K562 (cell line): ENCODE measurements at regions not wholly inside any gene's neighbourhood (a gene's known extent, or its start where the extent isn't known, plus 50 kb on each side); places are given as distances from the start of the nearest gene placed in this dataset.

Experiments
- ATAC-seq: fragments of 200-7000 bp; cut with Tn5 transposase; 3 replicates; pipeline ENCODE4 v1.9.1; 2020; ENCODE audit warnings: moderate library complexity
- BruUV-seq: library from RNA; stranded (reverse); fragments of 400-500 nt; replicated peaks from 2 replicates; lab custom pipeline; 2021; lab: Mats Ljungman, UMichigan
- CTCF ChIA-PET: fragments of 300-600 bp; formaldehyde crosslinking; extraction: SDS; loops from one replicate; lab custom pipeline; 2021; ENCODE audit warnings: low intra/inter-chr PET ratio; lab: Yijun Ruan, JAX
- POLR2A ChIA-PET: fragments of 300-600, 350-650 bp; sonication (Branson Sonifier 250); formaldehyde crosslinking; extraction: SDS; loops from one replicate; lab custom pipeline; 2021; ENCODE audit warnings: antibody characterized with exemption, inconsistent platforms; lab: Yijun Ruan, JAX
- DNase-seq, 4 experiments: peaks; one replicate each; pipeline versions ENCODE4 v3.0.0 to v3.0.0-alpha.2; 2011 to 2018; ENCODE audit warnings: low spot score in 3 of 4, mixed read lengths in 3 of 4; ENCODE audit errors: extremely low read depth in 1 of 4
- FAIRE-seq: peaks from 2 replicates; lab custom pipeline; 2011; peaks lifted over from hg19 to GRCh38; lab: Jason Lieb, UNC
- H2AFZ ChIP-seq: 2 replicates; pipeline ENCODE4 v1.6.0; 2011; ENCODE audit warnings: low read depth, low read length, control low read depth, inconsistent platforms
- H3K27ac ChIP-seq: fragments of 200-600 bp; 3 replicates; pipeline ENCODE4 v1.8.0; 2011; ENCODE audit warnings: low read depth, mild to moderate bottlenecking, control low read depth, inconsistent platforms, low read length, moderate library complexity, mixed read lengths; ENCODE audit errors: extremely low read depth
- H3K27me3 ChIP-seq, 2 experiments: fragments of 300-600 bp in 1 of 2; 2 replicates in 1 of 2; 3 replicates in 1 of 2; pipeline versions ENCODE4 v1.6.0 to v1.8.0; 2011; ENCODE audit warnings: inconsistent platforms in 2 of 2, low read length in 2 of 2, mild to moderate bottlenecking in 1 of 2, mixed read lengths in 1 of 2, moderate library complexity in 1 of 2; ENCODE audit not compliant: control insufficient read depth in 2 of 2, insufficient read depth in 2 of 2
- H3K36me3 ChIP-seq: fragments of 300-600 bp; 3 replicates; pipeline ENCODE4 v1.8.0; 2011; ENCODE audit warnings: mild to moderate bottlenecking, low read length, inconsistent platforms; ENCODE audit not compliant: control insufficient read depth, insufficient read depth
- H3K4me1 ChIP-seq, 2 experiments: fragments of 200-600 bp in 1 of 2; replicated peaks in 1 of 2; 2 replicates in 1 of 2; 3 replicates in 1 of 2; pipeline versions ENCODE4 v1.5.1 to v1.8.0; 2011; ENCODE audit warnings: inconsistent platforms in 2 of 2, low read length in 2 of 2, mild to moderate bottlenecking in 1 of 2, mixed read lengths in 1 of 2, moderate library complexity in 1 of 2; ENCODE audit not compliant: control insufficient read depth in 2 of 2, insufficient read depth in 2 of 2
- H3K4me2 ChIP-seq: 2 replicates; pipeline ENCODE4 v1.6.1; 2011; ENCODE audit warnings: low read length, control low read depth, inconsistent platforms, mixed read lengths; ENCODE audit not compliant: insufficient read depth
- H3K4me3 ChIP-seq: fragments of 200-600 bp; sonication (generic), shearing (Covaris generic); 2 replicates; pipeline ENCODE4 v1.5.1; 2016; ENCODE audit warnings: control low read depth, inconsistent platforms
- H3K79me2 ChIP-seq: fragments of 200-600 bp; 3 replicates; pipeline ENCODE4 v1.8.0; 2011; ENCODE audit warnings: low read length, inconsistent platforms; ENCODE audit not compliant: control insufficient read depth, insufficient read depth
- H3K9ac ChIP-seq, 2 experiments: 2 replicates each; pipeline versions ENCODE4 v1.6.0 to v1.6.1; 2011; ENCODE audit warnings: low read depth in 2 of 2, low read length in 2 of 2, control low read depth in 1 of 2, inconsistent platforms in 1 of 2, mild to moderate bottlenecking in 1 of 2, mixed read lengths in 1 of 2; ENCODE audit not compliant: insufficient read depth in 1 of 2
- H3K9me1 ChIP-seq: one replicate; pipeline ENCODE4 v1.6.0; 2011; ENCODE audit warnings: inconsistent platforms, mild to moderate bottlenecking, low read length, moderate library complexity; ENCODE audit not compliant: control insufficient read depth, insufficient read depth
- H3K9me3 ChIP-seq: replicated peaks from 2 replicates; pipeline ENCODE4 v1.5.1; 2011; ENCODE audit warnings: low read depth, low read length, inconsistent platforms; ENCODE audit not compliant: control insufficient read depth, insufficient read depth
- H4K20me1 ChIP-seq: replicated peaks from 2 replicates; pipeline ENCODE4 v1.6.1; 2011; ENCODE audit warnings: low read length, inconsistent platforms, mixed read lengths; ENCODE audit not compliant: control insufficient read depth, insufficient read depth
- ADNP ChIP-seq: fragments of 200-800 bp; sonication (Bioruptor generic); IDR thresholded peaks from 2 replicates; pipeline ENCODE4 v1.6.1; 2016; ENCODE audit warnings: missing genetic modification characterization, missing compliant biosample characterization
- ARID3A ChIP-seq: IDR thresholded peaks from 2 replicates; pipeline ENCODE4 v1.6.1; 2012; ENCODE audit warnings: low read depth, low read length, improper control_type of control experiment, borderline replicate concordance
- EP300 ChIP-seq: IDR thresholded peaks from 2 replicates; pipeline ENCODE4 v1.6.1; 2012; ENCODE audit warnings: low read length, improper control_type of control experiment
- HIVEP1 ChIP-seq: fragments of 250-450 bp; sonication (Bioruptor Pico); IDR thresholded peaks from 2 replicates; pipeline ENCODE4 v1.4.0; 2020; ENCODE audit warnings: mild to moderate bottlenecking
- MED1 ChIP-seq: sonication (generic); formaldehyde crosslinking; IDR thresholded peaks from 2 replicates; pipeline ENCODE4 v1.8.1; 2023; ENCODE audit warnings: missing genetic modification reagents, borderline replicate concordance
- NR2C1 ChIP-seq, 2 experiments: fragments of 450-650 bp; IDR thresholded peaks; 2 replicates each; pipeline ENCODE4 v1.6.1; 2017; ENCODE audit warnings: mild to moderate bottlenecking in 2 of 2, antibody characterized with exemption in 1 of 2, inconsistent platforms in 1 of 2, missing compliant biosample characterization in 1 of 2, missing genetic modification characterization in 1 of 2
- PHF21A ChIP-seq: fragments of 450-650 bp; IDR thresholded peaks from 2 replicates; pipeline ENCODE4 v1.6.1; 2017; ENCODE audit warnings: low read depth, borderline replicate concordance
- POLR2A ChIP-seq: fragments of 450-650 bp; conservative IDR thresholded peaks from 2 replicates; pipeline ENCODE4 v1.6.1; 2016
- POLR2AphosphoS2 ChIP-seq: IDR thresholded peaks from 2 replicates; pipeline ENCODE4 v1.6.1; 2012; ENCODE audit warnings: low read length, improper control_type of control experiment
- ZBTB2 ChIP-seq: fragments of 450-650 bp; IDR thresholded peaks from 2 replicates; pipeline ENCODE4 v1.6.1; 2016; ENCODE audit warnings: antibody characterized with exemption
- ZNF12 ChIP-seq: sonication (generic); formaldehyde crosslinking; IDR thresholded peaks from 2 replicates; pipeline ENCODE4 v1.4.0; 2020; ENCODE audit warnings: mild to moderate bottlenecking, missing genetic modification reagents
- WGBS: fragments of 100-300 bp; shearing (Covaris generic); methylation state at CpG from one replicate; pipeline ENCODE4 v1.1.6; 2016; ENCODE audit warnings: low coverage, mixed read lengths; ENCODE audit not compliant: insufficient coverage; ENCODE audit errors: missing lambda C conversion rate; 5-methylcytosine and 5-hydroxymethylcytosine counted together
- in situ Hi-C: fragments of 300-500 bp; cut with MboI; formaldehyde crosslinking; loops from 4 replicates; pipeline ENCODE4 v1.15.0; 2018; ENCODE audit warnings: inconsistent platforms, mixed read lengths
- intact Hi-C: fragments of 100-400 bp; cut with micrococcal nuclease; formaldehyde crosslinking; loops from 2 replicates; pipeline ENCODE4 v1.14.2; 2022
- TF ChIP-seq, protein P1 (sequence below): fragments of 450-650 bp; IDR thresholded peaks from 2 replicates; pipeline ENCODE4 v1.6.1; 2017; ENCODE audit warnings: antibody characterized with exemption, mild to moderate bottlenecking
- TF ChIP-seq, protein P2 (sequence below): fragments of 200-400 bp; formaldehyde crosslinking; IDR thresholded peaks from 2 replicates; pipeline ENCODE4 v1.6.1; 2017; ENCODE audit warnings: mild to moderate bottlenecking, low read depth, low read length, moderate library complexity

DNA sequence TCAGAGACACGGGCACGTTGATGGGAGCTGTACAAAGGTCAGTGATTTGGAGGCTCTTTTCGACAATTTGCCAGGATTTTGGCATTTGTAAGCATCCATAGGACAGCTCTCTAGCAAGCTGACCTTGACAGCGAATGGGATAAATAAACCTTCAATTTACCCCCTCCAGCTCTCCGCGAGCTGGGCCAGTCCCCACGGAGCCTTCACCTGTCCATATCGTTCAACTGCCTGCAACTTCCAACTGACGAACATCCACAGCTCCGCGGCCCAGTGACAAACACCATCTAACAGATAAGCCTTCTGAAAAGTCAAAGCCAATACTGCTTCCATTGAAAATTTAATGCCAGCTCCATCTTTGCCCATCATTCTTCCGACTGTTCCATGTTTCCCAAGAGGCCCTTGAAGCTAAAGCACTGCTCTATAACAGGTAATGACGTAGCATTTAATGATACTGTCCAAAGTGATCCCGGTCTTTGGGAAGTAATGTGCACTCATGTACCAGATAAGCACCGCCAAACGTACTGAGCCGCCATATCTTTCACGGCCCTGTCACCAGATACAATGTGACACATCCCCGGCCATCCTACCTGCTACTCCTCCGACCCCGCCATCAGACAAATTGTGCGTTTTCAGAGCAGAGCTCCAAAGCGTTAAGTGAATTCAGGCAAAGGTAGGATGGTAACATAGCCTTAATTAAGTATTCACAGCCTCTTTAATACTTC is 365.3 kb upstream of the ZNF507 start:
- no peaks in the 10 kb centered on the region for H3K9me3 ChIP-seq
- no peak overlapping the region for H2AFZ ChIP-seq
- H3K27ac ChIP-seq = no peak overlapping the region
- no peak overlapping the region for H3K4me2 ChIP-seq
- BruUV-seq = no TSS peak
- FAIRE-seq (no peak), DNase-seq (no peak), ATAC-seq (no peak)
- POLR2A ChIA-PET = no interaction called here
- CTCF ChIA-PET = no interaction called here
- H3K36me3 ChIP-seq = no peaks in the 10 kb centered on the region
- no peaks in the 10 kb centered on the region for H3K4me1 ChIP-seq
- WGBS = under 1% methylated on average over 23 of the region's 23 CpGs
- no peaks in the 10 kb centered on the region for H3K9me1 ChIP-seq
- H3K79me2 ChIP-seq = no peaks in the 10 kb centered on the region
- no peak for TF ChIP-seq ZNF12
- no peak for TF ChIP-seq MED1
- TF ChIP-seq, protein P1, sequence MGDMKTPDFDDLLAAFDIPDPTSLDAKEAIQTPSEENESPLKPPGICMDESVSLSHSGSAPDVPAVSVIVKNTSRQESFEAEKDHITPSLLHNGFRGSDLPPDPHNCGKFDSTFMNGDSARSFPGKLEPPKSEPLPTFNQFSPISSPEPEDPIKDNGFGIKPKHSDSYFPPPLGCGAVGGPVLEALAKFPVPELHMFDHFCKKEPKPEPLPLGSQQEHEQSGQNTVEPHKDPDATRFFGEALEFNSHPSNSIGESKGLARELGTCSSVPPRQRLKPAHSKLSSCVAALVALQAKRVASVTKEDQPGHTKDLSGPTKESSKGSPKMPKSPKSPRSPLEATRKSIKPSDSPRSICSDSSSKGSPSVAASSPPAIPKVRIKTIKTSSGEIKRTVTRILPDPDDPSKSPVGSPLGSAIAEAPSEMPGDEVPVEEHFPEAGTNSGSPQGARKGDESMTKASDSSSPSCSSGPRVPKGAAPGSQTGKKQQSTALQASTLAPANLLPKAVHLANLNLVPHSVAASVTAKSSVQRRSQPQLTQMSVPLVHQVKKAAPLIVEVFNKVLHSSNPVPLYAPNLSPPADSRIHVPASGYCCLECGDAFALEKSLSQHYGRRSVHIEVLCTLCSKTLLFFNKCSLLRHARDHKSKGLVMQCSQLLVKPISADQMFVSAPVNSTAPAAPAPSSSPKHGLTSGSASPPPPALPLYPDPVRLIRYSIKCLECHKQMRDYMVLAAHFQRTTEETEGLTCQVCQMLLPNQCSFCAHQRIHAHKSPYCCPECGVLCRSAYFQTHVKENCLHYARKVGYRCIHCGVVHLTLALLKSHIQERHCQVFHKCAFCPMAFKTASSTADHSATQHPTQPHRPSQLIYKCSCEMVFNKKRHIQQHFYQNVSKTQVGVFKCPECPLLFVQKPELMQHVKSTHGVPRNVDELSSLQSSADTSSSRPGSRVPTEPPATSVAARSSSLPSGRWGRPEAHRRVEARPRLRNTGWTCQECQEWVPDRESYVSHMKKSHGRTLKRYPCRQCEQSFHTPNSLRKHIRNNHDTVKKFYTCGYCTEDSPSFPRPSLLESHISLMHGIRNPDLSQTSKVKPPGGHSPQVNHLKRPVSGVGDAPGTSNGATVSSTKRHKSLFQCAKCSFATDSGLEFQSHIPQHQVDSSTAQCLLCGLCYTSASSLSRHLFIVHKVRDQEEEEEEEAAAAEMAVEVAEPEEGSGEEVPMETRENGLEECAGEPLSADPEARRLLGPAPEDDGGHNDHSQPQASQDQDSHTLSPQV = no peak
- no peak for TF ChIP-seq POLR2A
- no peak for TF ChIP-seq ADNP (tag)
- TF ChIP-seq NR2C1 (IDR thresholded peaks at IDR 0.05) = no peak
- TF ChIP-seq NR2C1 (tag; IDR thresholded peaks at IDR 0.05) = no peak
- TF ChIP-seq PHF21A = no peak
- TF ChIP-seq, protein P2, sequence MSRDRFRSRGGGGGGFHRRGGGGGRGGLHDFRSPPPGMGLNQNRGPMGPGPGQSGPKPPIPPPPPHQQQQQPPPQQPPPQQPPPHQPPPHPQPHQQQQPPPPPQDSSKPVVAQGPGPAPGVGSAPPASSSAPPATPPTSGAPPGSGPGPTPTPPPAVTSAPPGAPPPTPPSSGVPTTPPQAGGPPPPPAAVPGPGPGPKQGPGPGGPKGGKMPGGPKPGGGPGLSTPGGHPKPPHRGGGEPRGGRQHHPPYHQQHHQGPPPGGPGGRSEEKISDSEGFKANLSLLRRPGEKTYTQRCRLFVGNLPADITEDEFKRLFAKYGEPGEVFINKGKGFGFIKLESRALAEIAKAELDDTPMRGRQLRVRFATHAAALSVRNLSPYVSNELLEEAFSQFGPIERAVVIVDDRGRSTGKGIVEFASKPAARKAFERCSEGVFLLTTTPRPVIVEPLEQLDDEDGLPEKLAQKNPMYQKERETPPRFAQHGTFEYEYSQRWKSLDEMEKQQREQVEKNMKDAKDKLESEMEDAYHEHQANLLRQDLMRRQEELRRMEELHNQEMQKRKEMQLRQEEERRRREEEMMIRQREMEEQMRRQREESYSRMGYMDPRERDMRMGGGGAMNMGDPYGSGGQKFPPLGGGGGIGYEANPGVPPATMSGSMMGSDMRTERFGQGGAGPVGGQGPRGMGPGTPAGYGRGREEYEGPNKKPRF = no peak
- TF ChIP-seq POLR2AphosphoS2 = no peak
- TF ChIP-seq ARID3A = no peak
- TF ChIP-seq ZBTB2 = no peak
- TF ChIP-seq HIVEP1 (CRISPR knock-in tag) = no peak
- TF ChIP-seq EP300 = no peak
- no peak overlapping the region for H3K9ac ChIP-seq
- peaks cover 0 to 8% of the 10 kb centered on the region in 2 experiments; a peak in 2 of 5 replicates for H3K27me3 ChIP-seq
- in situ Hi-C loops (no loop called here), intact Hi-C loops (no loop called here)
- H3K4me3 ChIP-seq = no peak overlapping the region
- no peaks in the 10 kb centered on the region for H4K20me1 ChIP-seq
